ENCODE measurements at regions not wholly inside any gene's neighbourhood (a gene's known extent, or its start where the extent isn't known, plus 50 kb on each side); places are given as distances from the start of the nearest gene placed in this dataset.
A peak's percentile ranks its signal among the peaks of the same experiment; 100 is the strongest.

DNA sequence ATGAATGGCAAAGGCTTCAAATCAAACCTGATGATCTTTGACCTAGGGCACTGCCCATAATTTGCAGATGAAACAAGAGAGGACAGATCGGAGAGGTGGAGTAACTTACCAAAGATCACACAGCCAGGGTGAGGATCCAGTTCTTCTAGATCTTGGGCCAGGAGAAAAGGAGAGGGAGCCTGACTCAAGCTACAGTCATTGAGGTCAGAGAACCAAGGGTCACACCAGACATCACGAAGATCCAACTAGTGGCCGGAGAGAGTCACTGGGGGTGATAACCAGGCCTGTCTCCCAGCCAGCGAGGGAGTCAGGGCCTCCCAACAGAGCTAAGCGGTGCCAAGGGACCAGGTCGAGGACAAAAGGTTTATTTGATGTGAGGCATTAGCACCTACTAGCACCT lies 115.0 kb downstream of the RIPK4 start:
- peak; percentile 25 for DNase-seq

DNA sequence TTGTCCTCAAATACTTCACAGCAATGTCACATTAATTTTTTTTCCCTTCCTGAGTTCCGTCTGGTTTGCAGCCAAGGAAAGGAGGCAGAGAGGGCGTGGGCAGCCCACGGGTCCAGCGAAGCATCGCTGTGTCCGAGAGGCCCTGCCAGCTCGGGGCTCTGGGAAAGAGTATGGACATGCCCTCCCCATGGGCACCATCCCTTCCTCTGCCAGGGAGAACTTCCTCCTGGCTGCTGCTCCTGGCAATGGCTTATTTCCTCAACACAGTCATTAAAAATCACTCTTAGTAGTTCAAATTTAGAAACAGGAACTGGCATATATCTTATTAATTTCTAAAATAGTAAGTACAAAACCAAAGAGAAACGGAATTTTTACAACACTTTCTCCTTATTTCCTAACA lies 115.4 kb downstream of the RIPK4 start:
- DNase-seq, result peak; percentile 58

DNA sequence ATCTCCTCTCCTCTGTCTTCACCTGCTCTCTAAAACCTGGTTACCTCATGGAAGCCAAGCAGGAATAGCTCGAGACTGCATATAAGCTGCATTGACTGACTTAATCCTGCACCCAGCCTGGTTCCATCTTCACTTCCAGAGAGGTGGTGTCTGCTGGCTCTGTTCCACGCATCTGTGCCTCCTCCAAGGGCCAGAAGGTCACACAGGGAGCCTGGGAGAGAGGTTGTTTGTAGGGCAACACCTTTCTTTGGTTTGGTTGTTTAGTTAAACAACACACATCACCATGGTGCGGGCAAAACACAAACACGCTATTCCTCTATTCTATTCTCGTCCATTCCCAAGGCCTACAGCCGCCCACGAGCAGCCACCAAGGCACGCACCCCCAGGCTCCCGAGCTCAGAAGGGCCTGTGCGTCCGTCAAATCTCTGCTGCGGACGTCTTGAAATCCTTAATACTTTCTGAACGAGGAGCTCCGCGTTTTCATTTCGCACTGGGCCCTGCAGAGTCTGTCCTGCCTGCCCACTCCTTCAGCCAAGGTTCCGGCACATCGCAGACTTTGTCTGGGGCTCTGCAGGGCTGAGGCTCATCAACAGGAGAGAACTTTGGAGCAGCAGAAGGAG lies 116.2 kb downstream of the RIPK4 start:
- no peak for DNase-seq

DNA sequence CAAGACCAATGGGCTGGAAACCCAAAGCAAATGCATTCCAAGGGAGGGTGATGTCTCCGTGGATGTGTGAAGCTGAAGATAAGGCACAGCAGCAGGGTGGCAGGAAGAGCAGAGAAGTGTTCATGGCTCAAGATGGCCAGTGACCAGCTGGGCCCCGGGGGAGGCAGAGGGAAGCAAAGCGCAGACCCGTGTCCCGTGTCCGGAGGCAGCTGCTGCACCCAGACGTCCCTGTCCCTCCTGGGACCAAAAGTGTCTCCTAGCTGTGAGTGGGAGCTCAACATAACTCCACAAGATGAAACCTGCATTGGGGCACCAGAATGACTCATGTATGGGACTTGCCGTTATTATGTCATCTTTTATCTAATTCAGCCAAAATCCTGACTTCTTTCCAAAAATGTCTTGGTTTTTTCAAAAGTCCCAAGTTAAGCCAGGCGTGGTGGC lies 118.2 kb downstream of the RIPK4 start:
- peak; percentile 11 for DNase-seq

DNA sequence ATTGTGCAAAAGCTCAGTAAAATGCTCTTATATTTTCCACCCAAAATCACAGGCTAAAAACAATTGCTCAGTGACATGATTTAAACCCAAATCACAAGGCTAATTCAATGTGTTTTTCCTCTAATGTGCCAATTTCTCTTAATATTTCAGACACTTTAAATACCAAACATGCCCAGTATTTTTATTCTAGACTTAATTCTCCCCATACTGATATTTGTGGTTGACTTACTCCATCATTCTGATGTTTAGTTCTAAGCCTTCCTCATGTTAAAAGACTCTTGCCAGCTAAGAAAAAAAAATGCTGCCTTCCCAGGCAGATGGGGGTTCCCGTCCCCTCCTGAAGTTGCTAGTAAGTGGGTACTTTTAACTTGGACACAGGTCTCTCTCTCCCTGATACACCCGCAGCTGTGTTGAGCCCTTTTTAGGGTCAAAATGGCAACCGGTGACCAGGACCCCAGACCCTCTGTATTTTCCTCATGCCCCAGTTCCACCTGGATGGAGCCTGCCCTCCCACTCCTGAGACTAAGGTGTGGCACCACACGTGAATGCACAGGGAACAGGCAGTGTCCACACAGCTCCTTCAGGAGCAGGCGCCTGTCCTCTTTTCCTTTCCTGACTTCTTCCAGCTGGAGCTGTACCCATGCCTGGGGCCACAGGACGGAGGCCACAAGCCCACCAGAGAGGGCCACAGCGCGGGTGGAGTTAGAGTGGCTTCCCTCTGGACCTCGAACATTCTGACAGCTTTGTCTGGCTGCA lies 118.9 kb downstream of the RIPK4 start:
- DNase-seq, result no peak

DNA sequence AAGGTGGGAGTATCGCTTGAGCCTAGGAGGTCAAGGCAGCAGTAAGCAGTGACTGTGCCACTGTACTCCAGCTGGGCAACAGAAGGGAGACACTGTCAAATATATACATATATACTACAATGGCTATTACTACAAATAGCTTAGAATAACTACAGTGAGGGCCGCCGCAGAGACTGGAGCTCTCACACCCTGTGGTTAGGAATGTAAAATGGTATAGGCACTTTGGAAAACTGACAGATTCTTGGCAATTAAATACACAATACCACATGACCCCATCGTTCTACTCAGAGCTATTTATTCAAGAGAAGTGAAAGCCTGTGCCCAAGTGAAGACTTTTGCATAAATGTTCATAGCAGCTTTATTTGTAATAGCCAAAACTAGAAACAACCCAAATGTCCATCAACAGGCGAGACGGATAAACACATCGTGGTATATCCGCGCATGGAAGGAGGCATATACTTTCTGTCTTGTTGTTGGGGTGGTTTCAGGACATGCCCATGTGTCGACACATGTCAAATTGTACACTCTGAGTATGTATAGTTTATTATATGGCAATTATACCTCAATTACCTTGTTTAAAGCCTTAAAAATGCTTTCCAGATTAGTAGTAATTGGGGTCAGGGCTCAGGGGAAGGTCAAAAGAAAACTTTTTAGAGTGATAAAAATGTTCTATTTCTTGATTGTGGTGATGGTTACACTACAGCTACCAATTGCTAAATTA lies 123.4 kb downstream of the RIPK4 start:
- no peak for DNase-seq

DNA sequence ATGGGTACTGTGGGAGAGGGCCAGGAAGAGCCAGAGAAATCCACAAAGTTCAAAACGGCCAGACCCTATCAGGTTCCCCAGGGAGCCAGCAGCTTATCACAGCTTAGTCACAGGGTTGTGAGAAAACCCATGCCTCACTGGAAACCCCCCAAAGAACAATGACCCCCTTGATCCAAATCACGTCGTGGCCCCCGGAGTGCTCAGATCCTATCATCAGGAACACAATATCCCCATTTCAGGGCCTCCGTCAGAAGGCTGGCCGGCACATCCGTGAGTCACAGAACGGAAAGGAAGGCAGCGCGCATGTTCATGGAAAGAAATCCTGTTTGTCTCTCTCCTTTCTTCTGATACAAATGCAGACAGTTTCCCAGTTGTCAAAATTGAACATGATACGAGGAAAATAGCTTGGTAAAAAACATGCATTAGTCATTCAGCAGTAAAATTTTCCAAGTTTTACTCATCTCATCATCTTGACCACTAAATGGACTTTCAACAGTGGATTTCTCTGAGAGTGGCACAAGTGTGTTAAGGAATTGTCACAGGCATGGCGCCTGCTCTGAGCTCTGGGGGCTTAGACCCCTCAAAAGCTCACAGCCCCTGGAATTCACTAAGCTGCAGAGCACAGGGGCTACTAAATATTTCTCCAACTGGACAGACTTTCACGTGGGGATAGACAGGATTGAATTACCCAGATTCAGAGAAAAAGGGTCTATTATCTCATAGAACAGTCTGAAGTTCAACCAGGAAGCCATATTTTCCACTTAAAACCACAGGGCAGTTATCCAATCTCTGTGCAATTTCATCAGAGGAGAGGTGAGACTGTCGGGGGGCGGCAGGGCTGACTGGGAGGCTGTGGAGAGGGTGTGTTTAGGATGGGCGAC lies 124.8 kb downstream of the RIPK4 start:
- peak; percentile 12 for DNase-seq

DNA sequence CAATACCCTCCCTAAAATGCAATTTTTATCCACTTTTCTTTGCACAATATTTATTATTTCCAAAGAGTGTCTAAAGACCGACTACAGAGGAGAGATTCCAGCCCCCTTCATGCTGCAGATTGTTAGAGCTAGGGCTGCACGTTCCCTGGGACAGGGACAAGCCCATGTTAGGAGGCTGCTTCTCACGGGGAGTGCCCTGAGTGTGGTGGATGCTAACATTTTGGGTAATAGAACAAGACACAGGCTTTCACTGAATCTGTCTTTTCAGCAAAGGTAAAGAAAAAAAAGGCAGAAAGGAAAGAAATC lies 125.4 kb downstream of the RIPK4 start:
- DNase-seq, result no peak

DNA sequence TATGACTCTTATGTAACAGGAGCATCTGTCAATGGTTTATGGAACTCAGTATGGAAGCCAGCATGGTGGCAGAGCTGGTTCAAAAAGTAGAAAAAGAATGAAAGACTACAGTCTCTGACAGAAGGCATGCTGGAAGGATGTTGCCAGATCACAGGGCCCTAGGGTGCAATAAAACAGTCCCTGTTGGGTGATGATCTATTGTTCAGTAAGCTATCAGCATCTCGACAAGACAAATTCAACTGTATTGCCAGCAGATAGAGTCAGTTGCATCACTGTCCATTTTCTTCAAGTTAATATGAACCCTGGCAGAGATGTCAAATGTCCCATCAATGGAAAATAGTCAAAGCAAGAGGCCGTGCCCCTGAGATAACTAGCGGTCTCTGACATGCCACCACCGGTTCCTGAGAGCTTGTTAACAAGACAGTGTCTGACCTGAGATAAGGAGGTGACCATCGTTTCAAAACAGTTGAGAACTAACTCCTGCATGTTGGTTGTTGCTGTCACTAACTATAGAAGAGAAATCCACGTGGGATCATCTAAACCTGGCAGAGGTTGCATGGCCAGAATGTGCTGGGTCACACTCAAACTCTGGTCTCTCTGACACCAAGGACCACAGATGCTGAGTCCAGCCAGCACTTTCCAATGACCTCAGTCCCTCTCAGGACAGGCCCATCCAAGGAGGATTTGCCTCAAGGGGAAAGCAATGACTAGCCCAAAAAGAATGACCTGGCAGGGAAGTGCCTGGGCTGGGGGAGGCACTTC lies 125.9 kb downstream of the RIPK4 start:
- DNase-seq, result no peak

DNA sequence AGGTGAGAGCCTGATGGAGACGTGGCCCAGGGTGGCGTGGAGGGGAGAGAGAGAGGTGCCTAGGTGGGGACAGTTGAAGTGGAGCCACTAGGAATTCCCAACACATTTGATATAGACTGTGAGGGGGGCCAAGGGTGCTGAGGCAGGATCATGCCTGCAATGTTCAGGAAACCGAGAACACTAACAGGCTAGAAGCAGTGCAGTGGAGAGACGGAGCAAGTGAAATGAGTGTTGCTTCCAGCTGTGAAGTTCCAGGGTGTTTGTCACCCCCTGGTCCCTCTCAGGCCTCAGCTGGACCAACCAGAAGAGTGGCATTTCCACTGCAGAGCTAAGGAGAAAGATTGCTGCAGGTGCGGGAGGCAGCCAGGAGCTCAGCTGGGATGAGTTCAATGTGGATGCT lies 127.1 kb downstream of the RIPK4 start:
- DNase-seq, result no peak

DNA sequence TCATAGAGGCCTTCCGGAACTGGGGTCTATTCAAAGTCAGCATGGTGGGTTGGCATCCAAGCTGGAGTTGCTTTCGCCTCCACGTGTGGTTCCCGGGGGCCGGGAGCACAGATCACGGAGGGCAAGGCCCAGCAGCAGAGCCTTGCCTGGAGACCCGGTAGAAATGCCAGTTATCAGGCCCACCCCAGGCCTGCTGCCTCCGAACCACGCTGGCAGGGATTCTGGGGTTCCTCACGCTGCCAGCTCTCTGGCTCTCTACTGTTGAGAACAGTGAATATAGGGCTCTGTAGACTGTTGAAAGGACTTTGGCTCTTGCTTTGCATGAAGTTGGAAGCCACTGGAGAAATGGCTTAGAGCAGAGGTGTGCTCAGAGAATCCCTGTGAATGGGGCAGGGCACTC lies 127.5 kb downstream of the RIPK4 start:
- no peak for DNase-seq

DNA sequence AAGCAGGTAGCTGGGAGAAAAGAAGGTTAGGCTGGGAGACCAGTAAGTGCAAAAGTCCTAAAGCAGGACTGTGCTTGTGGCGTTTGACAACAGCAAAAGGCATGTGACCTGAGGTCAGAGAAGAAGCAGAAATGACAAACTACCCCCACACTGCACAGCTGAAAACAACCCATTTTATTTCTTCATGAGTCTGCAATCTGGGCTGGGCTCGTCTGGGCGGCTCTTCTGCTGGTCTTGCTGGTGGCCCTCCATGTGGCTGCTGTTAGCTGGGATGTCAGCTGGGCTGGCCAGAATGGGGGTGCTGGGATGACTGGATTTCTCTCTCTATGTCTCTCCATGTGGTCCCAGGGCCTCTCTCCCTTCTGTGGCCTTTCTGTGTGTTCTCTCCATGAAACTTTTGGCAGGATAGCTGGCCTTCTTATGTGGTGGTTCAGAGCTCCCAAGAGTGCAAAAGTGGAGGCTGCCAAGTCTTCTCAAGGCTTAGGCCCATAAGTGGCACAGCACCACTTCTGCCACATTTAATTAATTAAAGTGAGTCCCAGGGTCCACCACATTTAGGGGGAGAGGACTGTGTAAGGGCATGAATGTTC lies 128.6 kb downstream of the RIPK4 start:
- DNase-seq, result no peak

DNA sequence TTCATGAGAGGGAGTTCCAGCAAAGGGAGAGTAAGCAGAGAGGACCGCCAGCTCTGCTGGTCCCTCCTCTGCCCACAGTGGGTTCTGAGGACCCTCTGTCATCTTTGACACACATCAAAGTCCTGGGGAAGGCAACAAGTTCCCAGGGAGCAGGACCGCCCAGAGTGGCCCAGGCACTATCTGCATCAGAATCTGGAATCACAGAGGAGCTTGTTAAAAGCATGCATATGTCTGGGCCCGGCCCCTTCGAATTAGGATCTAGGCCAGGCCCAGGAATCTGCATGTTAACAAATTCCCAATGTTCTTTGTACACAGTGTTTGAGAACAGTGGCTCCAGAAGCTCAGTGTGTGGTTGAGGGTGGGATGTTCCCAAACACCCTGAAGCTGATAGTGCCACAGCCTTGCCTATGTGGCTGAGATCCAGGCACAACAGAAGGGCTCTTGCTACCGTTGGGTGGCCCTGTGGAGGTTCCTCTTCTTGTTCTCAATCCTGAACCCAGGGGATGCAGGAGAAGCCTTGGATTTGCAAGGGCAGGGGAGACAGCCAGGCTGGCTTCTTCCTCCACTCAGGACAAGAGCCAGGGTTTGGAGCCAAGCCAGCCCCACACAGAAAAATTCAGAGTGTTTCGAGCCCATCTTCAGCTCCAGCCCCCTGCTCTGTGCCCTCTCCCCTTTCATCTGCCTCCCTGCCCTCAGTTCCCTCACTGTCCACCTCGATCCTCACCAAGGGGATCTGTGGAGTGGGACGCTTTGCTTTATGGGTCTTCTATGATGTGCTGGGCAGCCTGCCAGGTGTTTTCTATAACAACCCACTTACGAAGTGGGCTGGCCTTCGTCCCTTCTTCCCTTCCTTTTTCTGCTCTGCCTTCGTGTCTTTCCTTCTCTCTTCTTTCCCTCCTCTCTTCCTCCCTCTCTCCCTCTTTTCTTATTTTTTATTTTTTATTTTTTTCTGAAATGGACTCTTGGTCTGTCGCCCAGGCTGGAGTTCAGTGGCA lies 129.0 kb upstream of the TMPRSS2 start:
- no peak for DNase-seq

DNA sequence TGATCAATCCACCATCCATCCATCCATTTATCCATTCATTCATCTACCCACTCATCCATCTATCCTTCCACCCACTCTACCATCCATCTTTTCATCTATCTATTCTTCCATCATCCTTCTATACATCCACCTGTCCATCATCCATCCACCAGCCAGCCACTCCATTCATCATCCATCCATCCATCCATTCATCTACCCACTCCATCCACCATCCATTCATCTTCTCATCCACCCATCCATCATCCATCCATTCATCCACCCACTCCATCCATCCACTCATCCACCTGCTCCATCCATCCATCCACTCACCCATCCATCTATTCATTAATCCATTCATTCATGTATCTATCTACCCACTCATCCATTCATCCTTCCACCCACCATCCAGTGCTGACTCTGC lies 127.9 kb upstream of the TMPRSS2 start:
- no peak for DNase-seq

DNA sequence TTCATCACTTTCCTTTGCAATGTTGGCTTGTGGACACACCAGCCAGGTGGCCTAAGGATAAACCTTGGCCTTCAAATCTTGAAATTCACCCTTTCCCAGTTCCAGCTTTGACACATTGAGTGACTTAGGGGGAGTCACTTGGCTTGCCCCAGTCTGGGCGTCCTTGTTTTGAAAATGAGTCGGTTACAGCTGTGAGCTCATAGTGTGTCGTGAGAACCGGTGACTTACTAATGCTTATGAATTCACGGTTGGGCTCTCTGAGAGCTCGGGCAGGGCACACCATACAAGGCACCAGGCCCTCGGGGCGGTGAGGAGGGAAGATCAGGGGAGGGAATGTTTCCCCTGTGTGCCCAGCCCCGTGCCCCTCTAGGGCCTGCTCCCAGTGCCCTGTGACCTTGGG lies 126.9 kb upstream of the TMPRSS2 start:
- DNase-seq, result no peak

DNA sequence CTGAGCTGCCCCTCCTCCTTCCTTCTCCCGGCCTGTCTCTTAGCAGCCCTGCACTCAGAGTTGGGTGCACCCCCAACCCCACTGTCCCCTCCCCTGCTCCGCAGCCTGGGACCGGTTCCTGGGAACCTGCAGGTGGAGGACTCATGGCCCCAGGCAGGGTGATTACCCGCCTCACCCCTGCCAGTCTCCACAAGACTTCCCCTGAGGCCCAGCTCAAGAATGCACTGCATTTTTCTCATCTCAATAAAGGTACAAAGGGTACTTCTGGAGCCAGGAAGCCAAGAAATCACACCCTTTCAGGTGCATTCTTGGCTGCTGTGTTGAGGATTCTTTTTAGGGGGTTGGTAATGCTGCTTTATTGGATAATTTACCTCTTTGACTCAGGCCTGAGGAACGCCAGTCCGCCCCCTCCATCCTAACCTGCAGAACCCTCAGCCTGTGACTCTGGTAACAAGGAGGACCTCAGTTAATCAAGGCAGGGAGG lies 126.3 kb upstream of the TMPRSS2 start:
- no peak for DNase-seq

DNA sequence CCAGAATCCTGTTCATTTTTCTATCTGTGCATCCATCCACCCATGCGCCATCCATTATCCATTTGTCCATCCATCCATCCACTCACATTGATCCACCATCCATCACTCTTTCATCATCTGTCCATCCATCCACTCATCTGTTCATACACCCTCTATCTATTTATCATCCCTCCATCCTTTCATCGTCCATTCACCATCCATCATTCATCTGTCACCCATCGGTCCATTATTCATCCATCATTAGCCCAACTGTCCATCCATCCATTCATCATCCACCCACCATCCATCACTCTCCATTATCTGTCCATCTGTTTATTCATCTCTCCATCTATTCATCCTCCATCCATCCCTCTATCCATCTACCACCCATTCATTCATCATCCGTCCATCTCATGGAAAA lies 125.7 kb upstream of the TMPRSS2 start:
- no peak for DNase-seq

DNA sequence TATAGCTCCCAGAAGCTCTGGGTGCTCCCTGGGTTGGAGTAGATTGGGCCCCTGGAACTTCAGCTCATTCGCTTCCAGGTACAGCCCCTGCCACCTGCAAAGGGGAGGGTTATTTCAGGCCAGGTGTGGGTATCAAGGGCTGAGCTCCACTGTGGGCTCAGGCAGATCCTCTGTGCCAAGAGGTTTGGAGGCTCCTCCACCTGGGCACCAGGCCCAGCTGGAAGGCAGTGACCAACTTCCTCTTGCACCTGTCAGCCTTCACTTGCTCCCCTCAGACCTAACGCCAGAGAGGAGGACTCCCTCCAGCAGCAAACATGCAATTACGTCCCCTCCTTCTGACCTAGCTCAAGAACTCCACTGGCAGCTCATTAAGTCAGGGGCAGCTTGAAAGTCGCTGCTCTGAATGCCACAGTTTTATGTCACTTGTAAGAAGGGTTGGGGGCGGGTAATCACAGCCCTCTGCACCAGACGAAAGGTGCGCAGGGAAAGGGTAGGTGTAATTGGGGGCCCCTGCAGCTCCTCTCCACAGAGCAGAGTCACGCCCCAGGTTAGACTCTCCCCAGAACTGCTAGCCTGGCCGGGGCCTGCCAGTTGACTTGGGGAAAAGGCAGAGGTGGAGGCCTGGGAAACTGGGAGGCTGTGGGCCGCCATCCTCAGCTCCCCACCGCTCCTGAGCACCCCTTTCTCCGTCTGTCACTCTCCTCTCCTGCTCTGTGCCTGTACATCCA lies 125.0 kb upstream of the TMPRSS2 start:
- DNase-seq, result no peak

DNA sequence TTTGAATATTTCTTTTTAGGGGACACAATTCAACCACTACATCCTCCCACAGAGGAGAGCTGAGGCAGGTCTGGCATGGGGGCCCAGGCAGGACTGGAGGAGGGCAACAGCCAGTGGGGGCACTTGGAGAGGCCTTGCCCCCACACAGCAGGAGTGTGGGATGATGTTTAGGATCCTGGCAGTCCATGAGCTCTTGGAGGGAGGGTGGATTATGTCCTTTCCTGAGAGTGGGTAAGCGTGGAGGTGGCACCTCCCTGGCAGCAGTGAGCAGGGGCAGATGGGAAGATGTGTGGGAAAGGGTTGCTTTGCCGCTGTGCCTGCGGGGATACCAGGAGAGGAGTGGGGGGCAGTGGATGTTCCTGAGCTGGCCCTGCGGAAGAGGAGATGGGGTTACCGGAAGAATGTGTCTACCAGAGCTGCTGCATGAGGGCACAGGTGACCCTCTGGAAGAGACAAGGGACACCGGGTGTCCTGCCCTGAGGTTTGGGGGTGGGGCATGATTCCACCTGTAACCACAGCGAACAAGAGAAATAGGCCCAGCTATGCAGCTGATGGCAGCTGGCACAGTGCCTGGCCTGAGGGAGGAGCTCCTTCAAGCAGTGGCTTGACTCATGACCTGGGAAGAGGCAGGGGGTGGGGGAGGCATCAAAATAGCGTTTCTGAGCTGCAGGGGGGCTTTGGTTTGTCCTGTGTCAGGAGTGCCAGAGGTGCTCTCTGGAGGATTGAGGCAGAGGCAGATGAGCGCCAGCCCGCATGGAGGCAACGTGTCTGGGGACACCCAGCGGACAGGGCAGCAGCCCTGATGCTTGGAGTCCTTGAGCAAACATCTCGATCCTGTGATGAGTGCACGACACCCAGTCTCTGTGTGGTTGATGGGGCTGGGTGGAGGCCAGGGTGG lies 123.9 kb upstream of the TMPRSS2 start:
- no peak for DNase-seq
